Hindlimb muscle (tissue), 1 donor: ENCODE measurements at regions not wholly inside any gene's neighbourhood (a gene's known extent, or its start where the extent isn't known, plus 50 kb on each side); places are given as distances from the start of the nearest gene placed in this dataset.
"Not testable (repeated sequence)": the region's sequence is repeated elsewhere in the genome, so short reads cannot be mapped to it uniquely, and the experiment has no call there.

Source experiments
- DNase-seq: peaks from one replicate; pipeline ENCODE4 v3.0.0-alpha.2; 2013

DNA sequence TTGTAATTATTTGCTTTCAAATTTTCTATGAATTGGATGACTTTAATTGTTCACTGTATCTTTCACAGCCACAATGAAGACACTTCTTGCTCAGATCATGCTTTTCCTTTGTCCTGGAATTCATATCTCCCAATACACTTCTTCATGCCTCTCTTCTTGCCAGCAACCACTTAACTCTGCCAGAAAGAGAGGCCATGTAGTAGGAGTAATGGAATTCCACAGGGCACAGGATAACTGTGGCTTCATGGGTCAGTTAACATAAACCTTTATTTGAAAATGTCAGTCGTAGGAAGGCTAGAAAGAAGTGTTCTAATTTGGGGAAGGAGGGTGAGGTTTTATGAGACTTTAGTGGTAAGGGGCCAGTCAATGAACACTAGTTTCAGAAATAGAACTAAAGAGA, 190.3 kb downstream of the TMEM167A start:
- DNase-seq = no peak

DNA sequence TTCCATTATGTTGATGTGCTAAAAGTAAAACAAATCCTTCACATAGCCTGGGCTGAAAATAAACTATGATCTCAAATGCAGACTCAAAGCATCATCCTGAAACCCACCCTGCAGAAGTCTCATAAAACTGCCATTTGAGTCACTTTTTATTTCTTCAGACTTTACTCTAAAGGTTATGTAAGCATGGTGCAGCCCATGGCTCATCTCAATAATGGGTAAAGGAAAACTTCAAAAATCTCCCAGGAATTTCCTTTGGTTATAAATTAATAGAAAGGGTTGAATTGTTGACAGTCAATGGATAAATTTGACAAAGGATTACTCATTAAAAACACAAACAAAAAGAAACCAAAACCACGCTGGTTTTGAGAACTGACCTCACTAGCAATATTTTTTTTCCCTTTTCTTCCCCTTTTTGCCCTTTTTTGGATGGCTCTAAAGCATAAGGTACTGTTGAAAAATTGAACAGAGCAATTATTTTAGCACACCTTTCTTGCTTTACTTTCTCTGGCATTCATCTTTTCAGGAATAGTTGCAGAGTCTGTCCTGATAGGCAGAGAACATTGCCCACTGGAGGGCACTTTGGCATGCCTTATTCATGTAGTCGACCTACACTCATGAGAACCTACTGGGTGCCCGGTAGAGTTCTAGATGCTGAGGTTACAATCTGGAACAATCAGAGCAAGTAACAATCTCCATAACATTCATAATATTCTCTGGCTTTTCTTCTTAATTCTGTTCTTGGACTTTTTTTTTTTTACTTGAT, 191.4 kb downstream of the TMEM167A start:
- DNase-seq = no peak

DNA sequence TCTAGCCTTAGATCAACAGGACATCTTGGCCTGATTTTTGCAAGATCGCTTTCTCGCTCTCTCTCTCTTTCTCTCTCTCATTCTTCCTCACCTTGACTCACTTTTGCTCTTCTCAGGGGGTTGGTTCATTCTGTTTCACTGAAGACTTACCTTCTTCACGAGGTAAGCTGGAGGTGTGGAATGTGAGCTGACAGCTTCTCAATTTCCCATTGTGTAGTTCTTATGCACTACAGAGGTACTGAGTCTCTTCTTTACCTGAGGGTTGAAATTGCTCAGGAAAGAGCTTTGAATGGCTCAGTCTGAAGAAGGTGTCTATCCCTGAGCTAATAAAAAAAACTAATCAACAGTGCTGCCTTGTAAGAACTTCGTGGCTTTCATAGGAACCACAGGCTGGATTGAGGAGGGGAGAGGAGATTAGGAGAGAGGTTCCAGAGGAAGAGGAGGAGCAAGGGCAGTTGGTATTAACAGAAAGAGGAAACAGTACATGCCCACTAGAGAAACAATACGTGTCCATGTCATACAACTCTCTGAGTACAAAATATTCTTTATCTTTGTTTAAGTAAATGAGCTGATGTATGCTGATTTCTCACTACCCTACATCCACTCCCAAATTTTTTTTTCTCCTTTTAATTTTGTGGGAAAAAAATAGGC, 192.2 kb downstream of the TMEM167A start:
- no peak for DNase-seq

DNA sequence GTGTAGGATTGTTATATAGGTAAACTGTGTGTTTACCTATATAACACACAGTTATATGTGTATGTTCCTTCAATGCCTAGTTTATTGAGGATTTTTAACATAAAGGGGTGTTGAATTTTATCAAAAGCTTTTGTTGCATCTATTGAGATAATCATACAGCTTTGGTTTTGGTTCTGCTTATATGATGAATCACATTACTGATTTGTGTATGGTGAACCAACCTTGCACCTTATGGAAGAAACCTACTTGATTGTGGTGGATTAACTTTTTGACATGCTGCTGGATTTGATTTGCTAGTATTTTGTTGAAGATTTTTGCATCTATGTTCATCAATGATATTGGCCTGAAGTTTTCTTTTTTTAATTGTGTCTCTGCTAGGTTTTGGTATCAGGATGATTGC, 194.9 kb downstream of the TMEM167A start:
- no peak for DNase-seq

DNA sequence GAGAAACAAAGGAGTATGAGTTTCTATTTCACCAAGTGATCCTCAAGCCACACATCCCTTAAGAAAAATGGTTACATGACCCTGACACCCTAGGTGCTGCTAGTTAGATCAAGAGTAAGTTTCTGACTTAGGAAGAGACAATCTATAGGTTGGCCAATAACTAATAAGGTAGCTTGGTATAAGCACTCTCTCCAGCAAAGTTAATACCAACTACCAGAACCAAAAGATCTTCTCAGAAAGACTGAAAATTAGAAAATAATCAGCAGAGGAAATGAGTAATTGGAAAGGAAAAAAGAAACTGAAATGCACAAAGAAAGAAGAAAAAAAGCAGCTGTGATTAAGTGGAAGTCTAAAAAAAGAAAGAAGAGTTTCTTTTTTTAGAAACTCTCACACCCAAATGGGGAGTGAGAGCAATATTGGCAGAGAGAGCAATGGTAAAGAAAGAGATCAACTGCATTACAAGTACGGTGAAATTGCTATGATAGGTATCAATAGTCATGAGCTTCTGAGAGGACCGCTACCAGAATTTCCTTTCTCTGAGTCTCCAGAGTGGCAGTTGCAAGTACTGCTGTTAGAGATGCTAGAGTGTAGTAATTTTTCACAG, 195.5 kb downstream of the TMEM167A start:
- no peak for DNase-seq

DNA sequence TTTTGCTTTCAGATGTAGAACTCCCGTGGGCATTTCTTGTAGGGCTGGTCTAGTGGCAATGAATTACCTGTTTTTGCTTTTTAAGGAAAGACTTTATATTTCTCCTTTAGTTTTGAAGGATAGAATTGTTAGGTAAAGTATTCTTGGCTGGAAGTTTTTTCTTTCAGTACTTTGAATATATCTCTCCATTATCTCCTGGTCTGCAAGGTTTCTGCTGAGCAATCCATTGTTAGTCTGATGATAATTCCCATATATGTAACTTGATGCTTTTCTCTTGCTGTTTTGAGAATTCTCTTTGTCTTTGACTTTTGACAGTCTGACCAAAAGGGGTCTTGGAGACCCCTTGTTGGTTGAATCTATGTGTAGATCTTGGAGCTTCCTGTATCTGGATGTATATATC, 198.1 kb downstream of the TMEM167A start:
- DNase-seq = no peak

DNA sequence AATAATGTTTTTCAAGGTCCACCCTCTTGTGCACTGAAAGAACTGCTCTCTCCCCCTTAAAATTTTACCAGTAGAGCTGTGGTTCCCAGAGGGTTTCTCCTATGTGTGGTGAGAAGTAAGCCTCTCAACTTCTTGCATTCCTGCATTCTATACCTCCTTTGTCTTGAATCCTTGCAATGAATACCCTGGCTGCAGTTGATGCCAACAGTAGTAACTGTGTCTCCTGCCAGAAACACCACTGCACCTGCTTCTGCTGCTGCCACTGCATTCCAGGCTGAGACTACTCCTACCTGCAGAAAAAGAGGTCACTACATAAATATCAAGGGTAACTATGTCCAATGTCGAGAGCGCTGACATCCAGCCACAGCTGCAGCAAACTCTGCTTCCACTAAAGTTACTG, 203.7 kb downstream of the TMEM167A start:
- no peak for DNase-seq

DNA sequence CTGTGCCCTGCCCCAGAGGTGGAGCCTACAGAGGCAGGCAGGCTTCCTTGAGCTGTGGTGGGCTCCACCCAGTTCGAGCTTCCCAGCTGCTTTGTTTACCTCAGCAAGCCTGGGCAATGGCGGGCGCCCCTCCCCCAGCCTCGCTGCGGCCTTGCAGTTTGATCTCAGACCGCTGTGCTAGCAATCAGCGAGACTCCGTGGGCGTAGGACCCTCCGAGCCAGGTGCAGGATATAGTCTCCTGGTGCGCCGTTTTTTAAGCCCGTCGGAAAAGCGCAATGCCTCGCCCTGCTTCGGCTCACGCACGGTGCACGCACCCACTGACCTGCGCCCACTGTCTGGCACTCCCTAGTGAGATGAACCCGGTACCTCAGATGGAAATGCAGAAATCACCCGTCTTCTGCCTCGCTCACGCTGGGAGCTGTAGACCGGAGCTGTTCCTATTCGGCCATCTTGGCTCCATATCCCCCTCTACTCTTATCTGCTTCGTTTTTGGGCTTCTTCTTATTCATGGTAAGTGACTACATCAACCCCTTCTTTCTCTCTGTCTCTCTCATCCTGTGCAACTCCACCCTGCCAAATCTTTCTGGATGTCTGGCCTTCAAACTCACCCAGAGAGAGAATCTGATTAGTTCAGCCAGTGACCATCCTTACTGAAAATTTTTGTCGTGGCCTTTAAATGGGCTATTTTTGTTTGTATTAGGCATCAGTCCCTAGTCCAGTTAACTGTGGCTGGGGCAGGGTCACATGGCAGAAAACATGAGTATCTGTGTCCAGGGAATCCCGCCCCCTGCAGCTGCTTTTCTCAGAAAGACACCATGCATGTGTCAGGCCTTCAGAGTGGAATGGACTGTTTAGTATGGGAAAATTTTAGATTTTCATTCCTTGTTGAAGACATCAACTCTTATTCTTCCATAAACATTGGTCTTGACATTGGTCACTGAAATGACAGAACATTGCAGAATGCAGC, 204.6 kb downstream of the TMEM167A start:
- DNase-seq = not testable (repeated sequence)

DNA sequence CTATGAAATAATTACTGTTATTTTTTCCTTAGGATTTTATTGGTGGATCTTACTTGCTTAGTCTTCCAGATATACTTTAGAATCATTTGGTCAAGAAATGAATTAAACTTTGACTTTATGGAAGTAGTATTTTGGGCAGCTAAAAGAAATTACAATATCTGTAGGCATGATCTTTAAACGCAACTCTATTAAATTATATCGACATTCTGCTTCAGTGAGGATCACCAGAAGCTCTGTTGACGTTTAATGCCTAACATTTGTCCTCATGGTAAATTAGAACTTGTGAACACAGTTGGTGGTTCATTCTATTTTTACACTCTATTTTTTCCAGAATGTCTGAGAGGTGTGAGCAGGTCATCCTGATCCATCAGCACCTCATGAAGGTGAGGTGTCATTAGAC, 211.6 kb downstream of the TMEM167A start:
- DNase-seq = no peak

DNA sequence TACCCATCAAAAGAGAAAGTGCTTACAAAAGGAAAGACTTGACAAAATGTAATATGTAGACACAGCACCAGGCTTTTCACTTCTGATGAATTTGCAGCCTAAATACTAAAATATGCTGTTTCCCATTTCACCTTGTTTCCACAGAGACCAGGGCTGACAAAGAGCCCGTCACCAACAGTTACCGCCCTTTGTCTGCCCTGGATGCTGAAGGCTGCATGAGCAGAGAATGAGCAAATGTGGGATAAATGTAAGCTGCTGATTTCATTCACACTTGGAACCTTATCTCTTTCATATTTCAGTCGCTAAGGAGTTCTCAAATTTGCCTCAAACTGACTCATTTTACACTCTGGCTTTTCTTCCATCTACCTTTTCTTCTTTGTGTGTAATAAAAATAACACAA, 213.9 kb downstream of the TMEM167A start:
- DNase-seq = no peak

DNA sequence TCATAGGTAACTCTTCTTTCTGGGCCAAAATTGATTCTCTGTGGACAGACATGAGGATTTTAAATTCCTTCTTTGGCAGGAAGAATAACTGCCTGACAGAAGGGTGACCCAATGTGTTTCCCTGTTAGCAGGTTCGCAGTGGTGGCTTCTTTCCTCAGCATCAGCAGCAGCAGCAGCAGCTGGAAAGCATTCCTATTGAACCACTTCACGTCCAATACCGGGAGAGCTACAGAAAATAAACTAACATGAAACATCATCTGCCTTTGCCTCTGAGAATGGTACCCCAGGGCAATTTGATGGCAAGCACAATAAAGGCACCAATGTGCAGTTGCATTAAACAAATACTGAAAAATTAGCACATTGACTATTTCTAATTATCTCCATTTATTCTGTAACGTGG, 214.5 kb downstream of the TMEM167A start:
- no peak for DNase-seq

DNA sequence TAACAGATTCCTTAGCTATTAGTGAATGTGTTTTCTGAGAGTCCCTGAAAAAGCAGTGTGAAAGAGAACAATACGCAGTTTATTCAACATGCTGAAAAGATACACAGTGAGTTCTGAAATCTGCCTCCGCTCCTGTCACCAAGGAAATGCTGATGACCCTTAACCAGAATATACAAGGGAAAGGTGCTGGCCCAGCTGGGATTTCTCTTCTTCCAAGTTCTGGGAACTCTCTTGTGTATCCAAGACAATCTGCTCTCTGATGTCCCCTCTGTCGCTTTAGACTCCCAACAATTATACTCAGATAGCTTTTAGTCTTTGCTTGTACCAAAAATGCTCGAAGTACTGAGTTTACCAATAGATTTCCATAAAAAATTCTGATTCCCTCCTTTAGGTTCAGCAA, 214.9 kb downstream of the TMEM167A start:
- no peak for DNase-seq

DNA sequence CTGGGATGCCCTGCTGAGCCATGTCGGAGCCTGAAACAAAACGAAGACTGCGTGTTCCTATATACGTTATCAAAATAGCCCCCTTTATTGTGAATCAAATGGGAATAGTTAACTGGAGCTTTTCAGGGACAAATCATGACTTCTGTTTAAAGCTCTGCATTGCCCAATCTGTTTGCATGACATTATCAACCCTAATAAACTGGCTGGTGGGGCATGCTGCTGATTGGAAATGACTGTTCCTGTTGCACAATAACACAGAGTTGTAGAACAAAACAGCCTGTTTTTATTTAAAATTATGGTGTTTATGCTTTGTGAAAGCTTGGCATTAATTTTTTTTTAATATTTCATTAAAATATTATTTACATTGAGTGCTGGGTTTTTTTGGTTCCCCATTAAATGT, 215.5 kb downstream of the TMEM167A start:
- no peak for DNase-seq

DNA sequence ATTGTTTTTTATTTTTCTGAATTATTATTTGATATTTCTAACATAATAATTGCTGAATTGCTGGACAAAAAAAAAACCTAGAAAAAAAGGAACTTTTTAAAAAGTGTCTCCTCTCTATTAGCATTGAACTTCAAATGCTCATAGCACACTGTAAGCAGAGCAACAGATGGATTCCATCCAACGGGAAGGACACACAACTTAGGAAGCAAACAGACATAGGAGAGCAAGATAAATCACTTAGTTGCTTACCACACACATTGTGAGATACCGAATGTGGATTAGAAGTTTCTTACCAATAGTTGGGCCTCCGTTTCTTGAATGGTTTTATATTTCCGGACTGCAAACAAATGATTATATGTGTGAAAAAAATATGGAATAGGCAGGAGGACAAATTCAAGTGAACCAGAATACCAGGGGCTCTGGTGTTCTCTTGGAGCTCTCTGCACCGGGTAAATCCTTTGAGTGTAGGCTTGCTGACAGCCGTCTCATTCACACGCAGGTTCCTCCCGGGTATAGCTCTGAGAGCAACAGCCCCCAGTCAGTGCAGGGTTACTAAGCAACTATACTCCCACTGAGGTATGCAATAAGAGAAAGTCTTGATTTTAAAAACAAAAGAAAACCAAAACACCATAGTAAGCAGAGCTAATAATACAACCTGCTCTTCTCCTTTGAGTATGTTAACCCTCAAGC, 217.6 kb downstream of the TMEM167A start:
- no peak for DNase-seq

DNA sequence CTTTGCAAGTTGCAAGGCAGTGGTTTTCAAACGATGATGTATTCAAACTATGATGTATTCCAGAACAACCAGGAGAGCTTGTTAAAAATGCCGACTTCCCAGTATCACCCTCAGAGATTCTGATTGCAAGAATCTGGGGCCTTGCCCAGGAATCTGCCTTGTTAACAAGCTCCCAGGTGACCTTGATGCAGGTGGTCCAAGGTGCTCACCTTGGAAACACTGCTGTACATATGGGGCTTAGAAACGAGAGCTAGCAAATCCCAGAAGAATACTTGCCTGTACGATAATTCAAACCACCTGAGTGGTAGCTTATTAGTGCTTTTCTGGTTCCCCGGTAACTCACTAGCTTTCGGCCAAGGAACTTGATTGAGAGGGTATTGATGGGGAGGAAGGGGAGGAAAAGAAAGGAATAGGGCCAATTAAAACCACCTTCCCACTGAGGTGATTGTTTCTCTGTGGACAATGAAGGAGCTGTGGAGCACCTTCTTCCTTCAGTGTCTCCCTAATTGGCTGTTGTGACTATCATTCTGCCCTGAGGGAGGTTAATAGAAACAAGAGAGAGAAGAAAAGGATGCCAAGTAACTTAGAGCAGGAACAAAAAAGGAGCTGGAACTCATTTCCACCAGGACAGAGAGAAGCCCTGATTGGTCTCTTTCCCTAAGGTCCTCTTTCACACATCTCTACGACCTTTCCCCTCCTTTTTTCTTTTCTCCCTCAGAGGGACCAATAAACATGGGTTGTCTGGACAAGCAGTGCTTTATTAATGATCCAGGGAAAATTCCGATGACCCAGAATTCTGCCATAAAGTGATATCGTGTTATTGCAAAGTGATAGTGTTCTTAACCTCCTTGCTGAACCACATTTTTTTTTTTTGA, 218.8 kb downstream of the TMEM167A start:
- no peak for DNase-seq

DNA sequence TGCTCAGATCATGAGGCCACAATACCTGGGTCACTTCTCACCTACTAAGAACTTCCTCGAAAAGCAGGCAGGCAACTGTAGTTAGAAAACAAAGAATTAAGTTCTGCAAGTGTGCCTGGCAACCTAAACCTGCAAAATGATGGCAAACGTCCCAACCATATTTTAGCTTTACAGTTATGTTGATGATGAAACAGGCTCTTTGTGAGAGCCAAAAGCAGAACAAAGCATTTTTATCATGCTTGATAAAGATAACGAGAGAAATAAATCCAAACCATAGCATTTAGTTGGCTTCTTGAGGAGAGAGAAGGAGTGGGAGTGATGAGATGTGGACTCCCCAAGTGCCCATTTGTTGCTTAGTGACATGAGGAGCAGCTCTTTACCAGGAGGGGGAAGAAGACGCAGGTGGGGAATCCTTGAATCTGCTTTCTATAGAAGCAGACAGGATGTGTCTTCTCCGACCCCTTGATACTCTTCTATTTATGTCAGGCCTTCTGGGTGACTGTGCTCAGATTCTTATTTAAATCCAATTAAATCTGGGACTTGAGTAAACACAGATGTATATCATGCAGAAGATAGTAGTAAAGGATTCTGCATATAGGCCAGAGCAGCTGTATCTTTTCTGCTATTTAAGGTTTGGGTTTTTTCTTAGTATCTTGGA, 221.2 kb downstream of the TMEM167A start:
- DNase-seq = peak; percentile 38

DNA sequence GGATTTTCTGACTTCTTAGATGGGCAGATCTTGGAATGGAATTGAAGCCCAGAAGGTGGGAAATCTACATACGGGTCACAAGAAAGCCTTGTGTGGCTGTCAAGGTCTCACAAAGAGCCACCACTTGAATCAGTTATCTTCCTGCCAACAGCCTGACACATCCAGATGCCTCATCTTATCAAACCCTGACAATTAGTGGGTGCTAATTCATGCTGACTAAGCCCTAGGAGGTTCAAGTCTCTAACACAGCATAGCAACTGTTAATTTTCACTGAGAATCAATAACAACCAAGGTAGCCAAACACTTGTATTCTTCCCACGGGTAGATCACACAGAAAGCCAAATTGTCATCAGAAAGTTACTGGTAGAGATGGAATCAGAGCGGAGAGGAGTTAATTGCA, 222.2 kb downstream of the TMEM167A start:
- no peak for DNase-seq

DNA sequence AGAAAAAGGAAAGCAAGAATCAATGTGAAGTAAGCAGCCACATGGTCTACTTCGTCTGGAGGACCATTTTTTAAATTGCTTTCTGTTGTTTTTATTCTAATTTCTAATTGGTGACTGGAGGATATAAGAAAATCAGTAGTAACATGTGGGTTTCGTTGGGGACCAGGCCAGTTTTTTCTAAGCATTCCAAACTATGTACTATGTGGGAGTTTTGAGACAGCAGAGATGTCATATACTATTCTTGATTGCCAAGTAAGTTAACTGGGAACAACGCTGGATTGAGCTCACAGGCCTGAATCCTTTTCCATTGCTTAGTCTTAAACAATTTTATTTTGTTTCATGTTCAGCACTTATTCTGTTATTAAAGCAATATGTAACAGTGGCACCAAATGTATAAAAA, 225.7 kb downstream of the TMEM167A start:
- DNase-seq = peak; percentile 34

DNA sequence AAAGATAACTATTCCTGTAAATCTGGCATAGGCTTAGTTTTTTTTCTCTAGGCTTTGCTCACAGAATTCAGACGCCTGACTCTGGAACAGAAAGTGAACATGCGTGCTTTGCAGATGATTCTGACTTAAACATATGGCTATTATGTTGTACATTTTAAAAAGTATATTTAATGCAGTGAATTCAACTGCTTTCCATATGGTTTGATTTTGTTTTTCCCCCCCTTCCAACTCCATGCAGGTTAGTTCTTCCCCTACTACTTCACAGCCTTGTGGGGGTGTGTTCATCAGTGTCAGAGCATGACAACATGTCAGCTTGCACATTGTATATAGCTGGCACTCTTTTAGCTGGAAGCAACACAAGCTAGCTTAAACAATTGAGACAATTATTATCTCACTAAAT, 226.8 kb downstream of the TMEM167A start:
- no peak for DNase-seq

DNA sequence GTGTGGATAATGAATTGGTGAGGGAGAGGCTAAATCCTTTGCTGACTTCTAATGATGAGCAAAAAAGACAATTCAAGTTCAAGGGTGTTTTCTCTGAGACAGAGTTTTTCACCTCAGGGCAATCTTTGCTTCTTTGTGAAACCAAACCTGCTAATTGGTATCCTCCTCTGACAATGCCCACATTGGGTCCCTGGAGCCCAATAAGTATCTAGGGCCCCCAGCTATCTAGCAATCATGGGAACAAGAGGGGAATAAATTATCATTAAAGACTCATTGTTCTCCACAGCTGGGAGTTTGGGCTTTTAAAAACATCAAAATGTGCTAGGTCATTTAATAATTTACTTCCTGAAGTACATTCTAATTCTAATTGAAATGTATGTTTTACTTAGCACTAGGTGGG, 227.3 kb downstream of the TMEM167A start:
- no peak for DNase-seq

DNA sequence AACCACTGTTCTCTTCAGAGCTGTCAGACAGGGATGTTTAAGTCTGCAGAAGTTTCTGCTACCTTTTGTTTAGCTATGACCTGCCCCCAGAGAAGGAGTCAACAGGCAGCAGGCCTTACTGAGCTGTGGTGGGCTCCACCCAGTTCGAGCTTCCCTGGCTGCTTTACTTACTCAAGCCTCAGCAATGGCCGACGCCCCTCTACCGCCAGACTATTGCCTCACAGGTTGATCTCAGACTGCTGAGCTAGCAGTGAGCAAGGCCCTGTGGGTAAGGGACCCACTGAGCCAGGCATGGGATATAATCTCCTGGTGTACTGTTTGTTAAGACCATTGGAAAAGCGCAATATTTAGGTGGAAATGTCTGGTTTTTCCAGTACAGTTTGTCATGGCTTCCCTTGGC, 229.6 kb downstream of the TMEM167A start:
- DNase-seq = no peak
